M059J (cell line): ENCODE measurements at regions not wholly inside any gene's neighbourhood (a gene's known extent, or its start where the extent isn't known, plus 50 kb on each side); places are given as distances from the start of the nearest gene placed in this dataset.
"Not testable (repeated sequence)": the region's sequence is repeated elsewhere in the genome, so short reads cannot be mapped to it uniquely, and the experiment has no call there.

Experiments used
- DNase-seq: peaks from one replicate; pipeline ENCODE4 v3.0.0-alpha.2; 2012; ENCODE audit warnings: low read depth

GRCh38 chr5:82494942-82495341 is 216.8 kb upstream of the RPS23 start:
- no peak for DNase-seq

DNA sequence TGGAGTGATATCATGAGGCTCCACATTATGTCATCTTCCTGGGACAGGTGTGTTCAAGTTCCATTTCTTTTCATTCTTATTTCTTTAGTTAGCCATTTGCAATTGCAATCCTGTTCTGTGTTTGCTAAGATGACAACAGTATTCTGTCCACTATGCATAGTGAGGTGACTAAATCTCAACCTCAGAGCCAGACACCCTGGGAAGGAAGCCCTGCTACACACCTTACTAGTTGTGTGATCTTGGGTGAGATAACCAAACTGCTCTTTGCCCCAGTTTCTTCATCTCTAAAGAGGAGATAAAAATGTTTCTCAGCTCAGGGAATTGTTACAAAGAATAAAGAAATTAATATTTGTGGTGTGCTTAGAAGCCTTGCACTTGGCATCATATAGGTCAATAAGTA is 215.1 kb upstream of the RPS23 start:
- no peak for DNase-seq

DNA sequence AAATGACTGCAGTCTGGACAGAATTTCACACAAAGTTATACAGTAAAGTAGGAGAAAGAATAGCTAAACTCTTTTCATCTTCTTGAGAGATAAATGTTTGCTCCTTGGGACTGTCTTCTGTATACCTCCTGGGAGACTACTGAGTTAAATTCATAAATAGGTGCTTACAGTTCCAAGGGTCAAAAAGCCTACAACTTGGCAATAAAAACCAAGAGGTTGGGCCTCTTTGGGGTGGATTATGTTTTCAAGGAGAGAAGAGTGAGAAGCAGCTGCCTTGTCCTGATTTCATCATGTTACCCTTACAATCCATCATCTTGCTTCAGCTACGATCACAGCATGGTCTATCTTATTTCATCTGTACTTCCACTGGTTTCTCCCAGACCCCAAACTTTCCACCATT is 213.2 kb upstream of the RPS23 start:
- DNase-seq = no peak

GRCh38 chr5:82489683-82490082 is 211.5 kb upstream of the RPS23 start:
- DNase-seq = no peak

GRCh38 chr5:82487131-82487530 is 209.0 kb upstream of the RPS23 start:
- no peak for DNase-seq

GRCh38 chr5:82480331-82480730 is 202.2 kb upstream of the RPS23 start:
- no peak for DNase-seq

DNA sequence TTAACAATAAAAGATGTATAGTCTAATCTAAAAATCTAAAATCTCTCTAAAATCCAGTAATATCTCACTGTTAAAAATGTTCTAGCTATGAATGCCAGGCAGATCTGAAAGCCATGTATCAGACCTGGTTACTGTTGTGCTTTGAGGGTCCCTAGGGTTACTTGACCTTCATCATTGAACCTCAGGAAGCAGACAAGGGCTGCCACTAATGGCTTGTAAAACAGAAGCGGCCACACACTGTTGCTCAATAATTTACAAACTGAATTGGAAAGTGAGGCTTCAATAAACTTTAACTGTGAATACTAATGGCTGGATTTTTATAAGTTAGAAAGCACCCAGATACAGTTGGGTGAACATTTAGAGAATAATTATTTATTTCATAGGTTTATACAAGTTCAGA is 198.0 kb upstream of the RPS23 start:
- no peak for DNase-seq

GRCh38 chr5:82473262-82473661 is 195.1 kb upstream of the RPS23 start:
- no peak for DNase-seq

DNA sequence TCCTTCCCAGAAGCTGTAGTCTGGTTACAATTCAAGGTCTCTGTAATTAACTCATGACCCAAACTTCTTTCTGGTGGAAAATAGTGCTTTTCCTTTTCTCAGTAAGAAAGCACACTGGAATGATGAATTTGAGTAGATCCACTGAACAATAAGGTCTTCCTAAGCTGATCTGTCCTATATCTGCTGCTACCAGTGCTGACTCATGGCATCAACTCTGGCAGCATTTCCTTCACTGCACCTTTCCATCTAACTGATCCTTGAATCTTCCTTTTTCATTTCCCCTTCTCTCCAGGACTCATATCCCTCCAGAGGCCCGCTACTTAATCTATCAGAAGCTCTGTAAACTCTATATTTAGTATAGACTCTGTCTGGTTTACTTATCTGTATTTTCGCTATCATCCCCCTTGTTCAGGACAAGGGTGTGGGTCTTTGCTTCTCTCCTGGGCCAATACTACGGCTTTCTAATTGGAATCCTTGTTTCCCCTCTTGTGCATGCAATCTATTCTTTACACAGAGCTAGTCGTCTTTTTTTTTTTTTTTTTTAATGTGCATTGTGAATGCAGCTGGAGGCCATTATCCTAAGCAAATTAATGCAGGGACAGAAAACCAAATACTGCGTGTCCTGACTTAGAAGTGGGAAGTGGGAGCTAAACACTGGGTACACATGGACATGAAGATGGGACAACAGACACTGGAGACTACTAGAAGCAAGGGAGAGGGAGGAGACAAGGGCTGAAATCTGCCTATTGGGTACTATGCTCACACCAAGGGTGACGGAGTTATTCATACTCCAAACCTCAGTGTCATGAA is 192.2 kb upstream of the RPS23 start:
- DNase-seq = peak; percentile 40

DNA sequence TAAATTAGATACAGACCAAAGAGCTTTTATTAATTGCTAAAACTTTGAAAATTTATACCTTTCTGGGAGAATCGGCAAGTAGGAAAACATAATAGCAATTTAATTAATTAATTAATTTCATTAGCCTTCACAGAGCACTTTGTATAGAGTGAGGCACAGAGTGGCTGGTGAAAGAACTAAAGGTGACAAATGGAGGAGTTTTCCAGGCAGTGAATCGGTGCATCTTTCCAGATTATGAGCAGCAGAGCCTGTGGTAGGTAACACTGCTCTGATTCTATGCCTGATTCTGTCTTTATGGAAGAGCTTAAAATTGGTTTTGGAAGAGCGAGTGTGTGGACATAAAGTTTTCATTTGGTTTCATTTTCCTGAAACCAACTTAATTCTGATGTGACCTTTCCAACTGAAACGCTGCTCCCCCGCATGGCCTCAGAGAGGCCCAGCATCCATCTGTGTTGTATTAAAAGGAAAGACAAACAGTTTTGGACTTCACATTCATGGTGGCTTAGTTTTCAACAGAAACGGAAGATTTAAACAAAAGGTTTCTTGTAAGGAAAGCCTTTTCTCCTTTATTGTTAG is 188.9 kb upstream of the RPS23 start:
- DNase-seq = peak; percentile 76

- DNase-seq = peak; percentile 17
Observed at GRCh38 chr5:82465235-82465634, 187.1 kb upstream of the RPS23 start.

GRCh38 chr5:82459626-82460025 is 181.5 kb upstream of the RPS23 start:
- no peak for DNase-seq

DNA sequence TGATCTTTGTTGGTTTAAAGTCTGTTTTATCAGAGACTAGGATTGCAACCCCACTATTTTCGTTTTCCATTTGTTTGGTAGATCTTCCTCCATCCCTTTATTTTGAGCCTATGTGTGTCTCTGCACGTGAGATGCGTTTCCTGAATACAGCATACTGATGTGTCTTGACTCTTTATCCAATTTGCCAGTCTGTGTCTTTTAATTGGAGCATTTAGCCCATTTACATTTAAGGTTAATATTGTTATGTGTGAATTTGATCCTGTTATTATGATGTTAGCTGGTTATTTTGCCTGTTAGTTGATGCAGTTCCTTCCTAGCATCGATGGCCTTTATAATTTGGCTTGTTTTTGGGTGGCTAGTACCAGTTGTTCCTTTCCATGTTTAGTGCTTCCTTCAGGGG is 177.2 kb upstream of the RPS23 start:
- DNase-seq = not testable (repeated sequence)

DNA sequence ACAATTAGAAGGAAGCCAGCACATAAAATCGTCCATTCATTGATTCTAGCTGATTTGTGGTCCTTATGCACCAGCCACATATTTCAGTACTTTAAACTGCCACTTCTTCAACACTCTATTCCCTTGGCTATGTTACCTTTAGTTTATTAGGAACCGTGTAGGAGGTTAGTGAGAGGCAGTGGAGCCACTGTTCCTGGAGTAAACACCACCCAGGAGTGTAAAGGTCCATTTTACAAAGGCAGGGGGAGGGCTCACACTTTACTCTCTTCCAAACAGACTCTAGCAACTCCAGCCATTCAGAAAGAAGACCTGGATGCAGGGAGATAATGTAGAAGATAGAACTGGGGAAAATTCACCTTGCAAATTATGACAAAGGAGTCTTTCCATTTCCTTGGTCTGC is 170.2 kb upstream of the RPS23 start:
- DNase-seq = no peak

GRCh38 chr5:82447913-82448312 is 169.8 kb upstream of the RPS23 start:
- no peak for DNase-seq

GRCh38 chr5:82446809-82447208 is 168.7 kb upstream of the RPS23 start:
- DNase-seq = no peak

DNA sequence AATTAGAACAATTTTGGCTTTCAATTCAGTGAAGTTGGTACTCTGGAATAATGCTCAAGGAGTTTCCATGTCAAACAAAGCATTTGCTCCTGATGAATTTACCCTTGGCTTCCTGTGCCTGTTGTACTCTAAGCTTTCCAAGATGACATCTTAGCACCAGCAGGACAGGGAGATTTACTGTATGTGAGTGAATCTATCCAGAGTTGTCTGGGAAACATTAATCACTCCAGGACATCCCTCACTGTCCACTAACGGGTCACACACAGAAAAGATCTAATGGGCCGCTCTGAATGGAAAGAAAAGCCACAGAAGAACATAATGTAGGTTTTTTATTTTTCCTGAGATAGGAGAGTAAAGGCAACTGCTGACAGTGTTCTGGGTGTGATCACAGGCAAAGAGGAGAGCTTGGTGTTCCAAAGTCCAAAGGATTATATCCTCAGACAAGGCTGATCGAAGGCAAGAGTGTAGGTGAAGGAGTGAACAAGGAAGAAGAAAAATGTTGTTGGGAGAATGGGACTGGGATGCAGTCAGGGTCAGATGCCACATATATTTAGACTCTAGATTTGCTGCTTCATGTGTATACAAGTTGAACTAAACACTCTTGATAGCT is 167.7 kb upstream of the RPS23 start:
- no peak for DNase-seq

DNA sequence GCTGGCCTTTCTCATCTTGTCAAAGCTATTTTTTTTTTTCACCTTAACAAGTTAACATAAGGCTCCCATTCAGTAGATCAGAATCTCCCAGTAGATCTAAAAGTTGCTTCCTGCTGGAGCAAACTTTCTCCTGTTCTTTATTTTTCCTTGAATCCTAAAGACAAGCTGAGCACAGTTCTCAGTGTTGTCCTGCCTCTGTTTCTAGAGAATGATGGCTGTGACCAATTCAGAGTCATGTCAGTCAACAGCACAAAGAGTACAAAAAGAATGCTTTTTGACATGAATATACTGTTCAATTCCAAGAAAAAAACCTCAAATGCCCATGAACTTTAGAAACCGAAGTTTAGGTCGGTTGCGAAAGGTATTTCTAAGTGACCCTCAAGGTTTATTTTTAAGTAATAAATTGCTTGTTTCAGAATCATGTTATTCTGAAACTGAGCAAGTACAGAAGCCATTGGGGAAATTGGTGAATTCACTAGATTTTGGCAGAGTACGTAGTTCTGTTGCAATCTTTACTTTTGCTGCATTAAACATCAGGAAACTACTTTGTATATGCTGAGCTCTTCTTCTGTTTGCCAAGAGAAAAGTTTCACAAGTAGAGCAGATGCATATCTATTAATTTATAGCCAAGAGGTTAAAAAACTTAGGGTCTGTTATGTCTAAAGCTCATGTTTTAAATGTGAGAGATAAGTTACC is 161.7 kb upstream of the RPS23 start:
- no peak for DNase-seq

- not testable (repeated sequence) for DNase-seq
Observed at GRCh38 chr5:82437565-82437964, 159.4 kb upstream of the RPS23 start.

DNA sequence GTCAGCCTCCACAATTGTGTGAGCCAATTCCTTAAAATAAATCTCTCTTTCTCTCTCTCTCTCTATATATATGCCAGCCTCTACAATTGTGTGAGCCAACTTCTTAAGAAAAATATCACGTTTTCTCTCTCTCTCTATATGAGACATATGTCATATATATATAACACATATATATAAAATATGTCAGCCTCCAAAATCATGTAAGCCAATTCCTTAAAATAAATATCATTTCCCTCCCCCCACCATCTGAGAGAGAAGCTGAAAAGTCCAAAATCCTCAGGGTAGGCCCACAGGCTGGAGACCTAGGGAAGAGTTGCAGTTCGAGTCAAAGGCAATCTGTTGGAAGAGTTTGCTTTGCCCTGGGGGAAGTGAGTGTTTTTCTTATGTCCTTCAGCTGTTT is 158.1 kb upstream of the RPS23 start:
- no peak for DNase-seq

DNA sequence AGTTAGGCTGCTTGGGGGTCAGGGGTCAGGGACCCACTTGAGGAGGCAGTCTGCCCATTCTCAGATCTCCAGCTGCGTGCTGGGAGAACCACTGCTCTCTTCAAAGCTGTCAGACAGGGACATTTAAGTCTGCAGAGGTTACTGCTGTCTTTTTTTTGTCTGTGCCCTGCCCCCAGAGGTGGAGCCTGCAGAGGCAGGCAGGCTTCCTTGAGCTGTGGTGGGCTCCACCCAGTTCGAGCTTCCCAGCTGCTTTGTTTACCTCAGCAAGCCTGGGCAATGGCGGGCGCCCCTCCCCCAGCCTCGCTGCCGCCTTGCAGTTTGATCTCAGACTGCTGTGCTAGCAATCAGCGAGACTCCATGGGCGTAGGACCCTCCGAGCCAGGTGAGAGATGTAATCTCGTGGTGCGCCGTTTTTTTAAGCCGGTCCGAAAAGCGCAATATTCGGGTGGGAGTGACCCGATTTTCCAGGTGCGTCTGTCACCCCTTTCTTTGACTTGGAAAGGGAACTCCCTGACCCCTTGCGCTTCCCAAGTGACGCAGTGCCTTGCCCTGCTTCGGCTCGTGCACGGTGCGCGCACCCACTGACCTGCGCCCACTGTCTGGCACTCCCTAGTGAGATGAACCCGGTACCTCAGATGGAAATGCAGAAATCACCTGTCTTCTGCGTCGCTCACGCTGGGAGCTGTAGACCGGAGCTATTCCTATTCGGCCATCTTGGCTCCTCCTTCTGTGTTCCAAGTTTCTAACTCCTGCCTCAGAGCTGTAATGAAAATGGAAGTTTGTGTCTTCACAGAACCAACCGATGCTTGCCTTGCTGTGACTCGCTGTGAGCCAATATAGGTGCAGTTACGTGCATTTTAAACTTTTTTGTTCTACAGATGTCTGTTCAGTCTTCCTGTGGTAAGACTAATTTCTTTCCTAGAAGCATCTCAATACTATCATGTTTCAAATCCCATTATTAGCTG is 156.8 kb upstream of the RPS23 start:
- DNase-seq = not testable (repeated sequence)
